ENCODE measurements at regions not wholly inside any gene's neighbourhood (a gene's known extent, or its start where the extent isn't known, plus 50 kb on each side); places are given as distances from the start of the nearest gene placed in this dataset.
"Not testable (repeated sequence)": the region's sequence is repeated elsewhere in the genome, so short reads cannot be mapped to it uniquely, and the experiment has no call there.

- DNase-seq = peak; percentile 27
Observed at GRCh38 chr10:29713450-29713849, 78.7 kb upstream of the SVIL start.

GRCh38 chr10:29712108-29712507 lies 77.3 kb upstream of the SVIL start:
- DNase-seq = no peak

GRCh38 chr10:29710128-29710527 lies 75.4 kb upstream of the SVIL start:
- no peak for DNase-seq

- no peak for DNase-seq
Observed at GRCh38 chr10:29709484-29710002, 74.8 kb upstream of the SVIL start.

DNA sequence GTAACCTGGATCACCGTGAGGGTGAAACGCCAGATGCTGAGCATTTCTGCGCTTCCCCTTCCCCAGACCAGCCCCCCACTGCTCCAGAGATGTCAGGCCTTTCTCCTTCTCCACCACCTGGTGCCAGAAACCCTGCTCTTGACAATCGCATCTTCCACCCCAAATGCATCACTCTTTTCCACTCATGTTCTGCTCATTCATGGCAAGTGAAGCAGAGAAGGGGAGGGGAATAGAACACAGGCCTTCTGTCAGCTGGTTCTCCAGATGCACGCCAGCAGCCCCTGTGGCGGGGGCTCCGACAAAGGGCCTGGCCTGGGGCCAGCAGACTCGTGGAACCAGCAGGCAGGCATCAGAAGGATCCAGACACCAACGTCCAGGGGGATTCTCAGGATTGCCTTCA lies 68.5 kb upstream of the SVIL start:
- peak; percentile 85 for DNase-seq

- DNase-seq = no peak
Observed at GRCh38 chr10:29702273-29703164, 67.7 kb upstream of the SVIL start.

- DNase-seq = no peak
Observed at GRCh38 chr10:29701306-29701705, 66.5 kb upstream of the SVIL start.

DNA sequence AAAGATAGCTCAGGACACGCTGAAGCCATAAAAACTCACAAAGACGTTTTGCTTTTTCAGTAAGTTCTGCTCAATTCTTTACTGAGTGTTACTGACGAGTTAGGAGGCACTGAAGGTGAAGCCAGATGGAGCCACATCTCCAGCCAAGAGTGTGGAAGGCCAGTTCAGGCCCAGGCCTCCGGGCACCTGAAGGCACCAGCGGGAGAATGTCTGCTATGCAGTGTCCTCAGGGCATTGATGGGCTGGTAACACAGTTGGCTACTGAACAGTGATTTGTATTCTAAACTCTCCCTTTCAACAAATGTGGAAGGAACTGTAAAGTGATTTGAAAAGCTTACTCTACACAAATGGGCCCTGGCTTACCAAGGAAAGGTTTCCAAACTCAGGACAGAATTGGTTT lies 64.8 kb upstream of the SVIL start:
- no peak for DNase-seq

DNA sequence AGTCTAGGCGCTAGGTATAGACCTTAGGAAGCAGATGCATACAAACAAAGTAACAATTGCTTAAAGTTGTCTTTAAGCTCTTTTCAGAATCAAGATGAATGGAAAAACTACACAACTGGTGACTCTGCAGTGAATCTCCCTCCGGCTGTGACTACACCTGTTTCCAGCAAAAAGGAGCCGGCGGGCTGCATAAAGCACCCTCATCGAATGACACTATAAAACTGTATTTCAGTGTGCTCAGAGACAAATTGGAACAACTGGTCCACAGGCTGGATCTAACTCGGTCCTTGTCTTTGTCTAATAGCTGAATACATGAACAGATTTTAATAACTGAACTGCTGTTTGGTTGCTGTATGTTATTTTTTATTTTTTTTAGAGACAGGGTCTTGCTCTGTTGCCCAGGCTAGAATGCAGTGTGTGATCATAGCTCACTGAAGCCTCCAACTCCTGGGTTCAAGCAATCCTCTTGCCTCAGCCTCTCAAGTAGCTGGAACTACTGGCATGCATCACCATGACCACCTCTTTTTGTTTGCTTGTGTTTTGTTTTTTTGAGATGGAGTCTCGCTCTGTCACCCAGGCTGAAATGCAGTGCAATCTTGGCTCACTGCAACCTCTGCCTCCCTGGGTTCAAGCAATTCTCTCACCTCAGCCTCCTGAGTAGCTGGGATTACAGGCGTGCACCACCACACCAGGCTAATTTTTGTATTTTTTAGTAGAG lies 64.2 kb upstream of the SVIL start:
- no peak for DNase-seq

GRCh38 chr10:29696581-29696980 lies 61.8 kb upstream of the SVIL start:
- DNase-seq = not testable (repeated sequence)

GRCh38 chr10:29694121-29694520 lies 59.4 kb upstream of the SVIL start:
- DNase-seq = no peak

DNA sequence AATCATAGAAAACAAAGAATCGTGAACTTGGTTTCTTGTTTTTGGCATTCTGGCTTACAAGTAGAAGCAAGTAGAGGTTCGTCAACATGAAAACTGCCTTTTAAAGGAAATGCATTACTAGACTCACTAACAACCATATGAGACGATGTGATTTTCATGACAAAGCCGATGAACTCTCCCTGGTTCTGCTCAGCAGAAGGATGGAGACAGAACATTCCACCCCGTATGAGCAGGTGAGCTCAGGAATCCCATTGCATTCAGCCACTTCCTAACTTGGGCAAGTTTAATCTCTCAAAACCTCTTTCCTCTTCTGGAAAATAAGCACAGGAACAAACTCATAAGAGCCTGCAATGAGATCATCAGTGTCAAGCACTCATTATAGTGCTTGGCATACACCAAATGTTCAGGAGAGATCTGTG lies 57.4 kb upstream of the SVIL start:
- DNase-seq = no peak

DNA sequence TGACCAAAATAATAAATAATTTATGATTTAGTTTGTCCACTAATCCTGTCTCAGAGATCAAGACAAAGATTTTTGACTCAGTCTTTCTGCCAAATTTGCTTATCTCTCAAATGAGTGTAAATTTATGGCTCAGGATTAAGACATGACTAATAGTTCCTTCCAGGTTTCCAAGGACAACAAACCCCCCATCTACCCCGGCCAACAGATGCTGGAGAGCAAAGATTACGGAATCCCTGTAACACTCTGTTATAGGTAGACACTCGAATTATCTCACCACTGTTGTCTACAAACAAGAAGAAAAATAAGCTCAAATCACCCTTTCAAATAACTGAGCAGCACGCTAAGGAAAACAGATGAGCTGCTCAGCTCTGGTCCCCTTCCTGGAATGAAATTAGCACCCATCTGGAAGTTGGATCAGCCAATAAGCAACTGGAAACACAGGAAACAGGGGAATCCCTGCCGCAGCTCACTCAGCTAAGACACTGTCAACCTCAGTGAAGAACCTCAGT lies 56.8 kb upstream of the SVIL start:
- DNase-seq = no peak

GRCh38 chr10:29689001-29689400 lies 54.2 kb upstream of the SVIL start:
- no peak for DNase-seq

GRCh38 chr10:29688230-29688661 lies 53.5 kb upstream of the SVIL start:
- no peak for DNase-seq

- no peak for DNase-seq
Observed at GRCh38 chr10:29687421-29688164, 52.8 kb upstream of the SVIL start.

- DNase-seq = no peak
Observed at GRCh38 chr10:29685506-29685905, 50.7 kb upstream of the SVIL start.
